ENCODE measurements at regions not wholly inside any gene's neighbourhood (a gene's known extent, or its start where the extent isn't known, plus 50 kb on each side); places are given as distances from the start of the nearest gene placed in this dataset.

DNA sequence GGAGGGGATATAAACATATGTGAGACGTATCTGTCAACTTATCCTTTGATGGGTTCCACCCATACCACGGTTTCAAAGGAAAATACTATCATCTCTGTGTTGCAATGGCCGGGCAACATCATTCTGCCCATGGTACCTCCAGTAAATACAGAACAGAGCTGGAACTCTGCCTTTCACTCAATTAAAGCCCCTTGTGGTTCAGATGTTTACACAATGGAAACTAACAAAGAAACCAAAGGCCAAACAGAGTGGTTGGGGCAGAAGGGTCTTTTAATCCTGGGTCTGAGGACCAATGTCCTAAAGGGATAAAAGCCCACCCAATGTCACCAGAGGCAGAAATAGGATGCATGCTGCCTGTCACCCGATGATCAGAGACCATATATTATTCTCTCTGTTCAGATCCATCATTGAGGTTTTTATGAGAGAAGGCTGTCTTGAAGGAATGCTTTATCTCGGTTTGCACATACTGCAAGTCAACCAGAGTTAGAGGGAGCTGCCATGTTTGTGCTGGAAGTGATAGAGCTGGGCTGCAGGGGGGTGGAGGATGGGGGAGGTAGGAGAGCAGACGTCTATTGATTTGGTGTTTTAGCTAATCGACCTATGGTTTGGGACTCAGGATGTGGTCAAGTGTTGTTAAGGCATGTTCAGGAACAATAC, 105.4 kb upstream of the FRMD4A start:
- TF ChIP-seq, protein P1, sequence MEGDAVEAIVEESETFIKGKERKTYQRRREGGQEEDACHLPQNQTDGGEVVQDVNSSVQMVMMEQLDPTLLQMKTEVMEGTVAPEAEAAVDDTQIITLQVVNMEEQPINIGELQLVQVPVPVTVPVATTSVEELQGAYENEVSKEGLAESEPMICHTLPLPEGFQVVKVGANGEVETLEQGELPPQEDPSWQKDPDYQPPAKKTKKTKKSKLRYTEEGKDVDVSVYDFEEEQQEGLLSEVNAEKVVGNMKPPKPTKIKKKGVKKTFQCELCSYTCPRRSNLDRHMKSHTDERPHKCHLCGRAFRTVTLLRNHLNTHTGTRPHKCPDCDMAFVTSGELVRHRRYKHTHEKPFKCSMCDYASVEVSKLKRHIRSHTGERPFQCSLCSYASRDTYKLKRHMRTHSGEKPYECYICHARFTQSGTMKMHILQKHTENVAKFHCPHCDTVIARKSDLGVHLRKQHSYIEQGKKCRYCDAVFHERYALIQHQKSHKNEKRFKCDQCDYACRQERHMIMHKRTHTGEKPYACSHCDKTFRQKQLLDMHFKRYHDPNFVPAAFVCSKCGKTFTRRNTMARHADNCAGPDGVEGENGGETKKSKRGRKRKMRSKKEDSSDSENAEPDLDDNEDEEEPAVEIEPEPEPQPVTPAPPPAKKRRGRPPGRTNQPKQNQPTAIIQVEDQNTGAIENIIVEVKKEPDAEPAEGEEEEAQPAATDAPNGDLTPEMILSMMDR (IDR thresholded peaks at IDR 0.05; ENCODE audit: low read depth, low read length) = no peak
- Histone ChIP-seq H3K4me1 (no peaks in the 10 kb centered on the region), H3K27me3 (peaks cover 3% of the 10 kb centered on the region; the same call in 1 of the 2 replicates), H3K36me3 (no peaks in the 10 kb centered on the region), H3K4me3 (ENCODE audit: low read depth, low read length) (no peak overlapping the region), H3K9me3 (no peaks in the 10 kb centered on the region)
- DNase-seq = no peak

DNA sequence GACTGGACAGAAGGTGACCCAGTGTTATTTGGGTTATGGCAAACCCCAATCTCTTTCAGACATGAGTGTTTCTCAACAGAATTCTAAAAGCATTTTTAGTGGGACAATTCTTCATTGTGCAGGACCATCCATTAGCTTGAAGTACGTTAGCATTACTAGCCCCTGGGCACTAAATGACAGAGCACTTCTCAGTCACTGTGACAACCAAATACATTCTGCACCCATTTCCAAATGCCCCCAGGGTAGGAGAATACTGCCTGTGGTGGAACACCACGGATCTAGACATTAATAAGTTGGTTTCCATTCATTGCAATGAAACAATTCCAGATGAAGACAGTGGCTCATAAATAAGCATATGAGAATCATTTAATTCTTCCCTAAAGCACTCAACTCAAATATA, 102.4 kb upstream of the FRMD4A start:
- no peaks in the 10 kb centered on the region for H3K9me3 ChIP-seq
- TF ChIP-seq, protein P1 (IDR thresholded peaks at IDR 0.05; ENCODE audit: low read depth, low read length) = no peak
- no peak overlapping the region for H3K4me3 ChIP-seq (ENCODE audit: low read depth, low read length)

DNA sequence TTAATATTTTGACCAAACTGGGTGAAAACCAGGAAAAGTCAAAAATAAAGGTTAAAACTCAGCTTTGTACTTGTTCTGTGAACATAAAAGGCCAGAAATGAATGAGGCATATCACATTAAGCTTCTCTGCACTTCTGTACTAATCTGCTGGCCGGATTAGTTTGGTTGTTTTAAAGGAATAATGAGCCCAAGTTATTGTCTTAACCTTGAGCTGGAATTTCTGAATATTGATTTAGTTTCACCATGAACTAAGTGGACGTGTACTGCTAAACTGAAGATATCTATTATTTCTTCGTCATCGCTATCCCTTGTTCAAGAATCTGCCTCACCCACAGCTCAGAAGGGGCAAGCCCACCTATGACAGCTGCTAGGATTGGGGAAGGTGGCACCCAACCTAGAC, 101.1 kb upstream of the FRMD4A start:
- TF ChIP-seq, protein P1 (IDR thresholded peaks at IDR 0.05; ENCODE audit: low read depth, low read length) = no peak

More for the DNA sequence above, 102.4 kb upstream of the FRMD4A start:
- Histone ChIP-seq H3K36me3 (no peaks in the 10 kb centered on the region), H3K4me1 (no peaks in the 10 kb centered on the region), H3K27me3 (no peaks in the 10 kb centered on the region)
- no peak for DNase-seq

DNA sequence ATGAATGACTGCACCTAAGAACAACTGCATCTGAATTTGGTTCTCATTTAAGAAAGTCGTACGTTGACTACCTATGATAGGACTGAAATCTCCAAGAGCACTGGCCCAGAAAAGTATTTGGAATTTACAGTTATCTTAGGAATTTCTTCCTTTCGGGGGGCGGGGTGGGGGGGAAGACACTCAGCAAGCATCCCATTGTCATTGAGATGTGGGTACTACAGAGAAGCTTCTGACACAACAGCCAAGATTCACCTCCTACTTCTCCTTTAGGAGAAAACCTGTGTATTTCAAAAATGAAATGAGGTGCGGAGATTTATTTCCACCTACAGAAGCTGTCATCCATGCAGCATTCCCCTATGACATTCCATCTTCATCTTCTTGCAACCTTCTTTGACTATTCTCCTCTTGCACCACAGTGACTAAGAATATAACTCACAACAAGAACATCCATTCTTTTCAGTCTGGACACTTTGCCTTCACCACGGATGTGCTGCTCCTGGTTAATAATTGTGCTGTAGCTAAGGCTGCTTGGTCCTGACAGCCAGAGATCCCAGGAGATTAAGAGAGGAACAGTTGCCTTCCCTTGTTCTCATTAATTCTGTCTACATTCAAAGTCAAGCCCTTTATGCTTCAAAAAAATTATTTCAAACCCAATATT, 98.4 kb upstream of the FRMD4A start:
- H3K36me3 ChIP-seq = no peaks in the 10 kb centered on the region
- H3K4me3 ChIP-seq (ENCODE audit: low read depth, low read length) = no peak overlapping the region
- TF ChIP-seq, protein P1 (IDR thresholded peaks at IDR 0.05; ENCODE audit: low read depth, low read length) = no peak
- H3K4me1 ChIP-seq = no peaks in the 10 kb centered on the region
- no peaks in the 10 kb centered on the region for H3K27me3 ChIP-seq
- DNase-seq = no peak
- H3K9me3 ChIP-seq = no peaks in the 10 kb centered on the region

More for the DNA sequence above, 101.1 kb upstream of the FRMD4A start:
- H3K4me3 ChIP-seq (ENCODE audit: low read depth, low read length) = no peak overlapping the region
- DNase-seq = no peak
- no peaks in the 10 kb centered on the region for H3K4me1 ChIP-seq
- H3K27me3 ChIP-seq = no peaks in the 10 kb centered on the region
- H3K9me3 ChIP-seq = no peaks in the 10 kb centered on the region
- H3K36me3 ChIP-seq = no peaks in the 10 kb centered on the region

DNA sequence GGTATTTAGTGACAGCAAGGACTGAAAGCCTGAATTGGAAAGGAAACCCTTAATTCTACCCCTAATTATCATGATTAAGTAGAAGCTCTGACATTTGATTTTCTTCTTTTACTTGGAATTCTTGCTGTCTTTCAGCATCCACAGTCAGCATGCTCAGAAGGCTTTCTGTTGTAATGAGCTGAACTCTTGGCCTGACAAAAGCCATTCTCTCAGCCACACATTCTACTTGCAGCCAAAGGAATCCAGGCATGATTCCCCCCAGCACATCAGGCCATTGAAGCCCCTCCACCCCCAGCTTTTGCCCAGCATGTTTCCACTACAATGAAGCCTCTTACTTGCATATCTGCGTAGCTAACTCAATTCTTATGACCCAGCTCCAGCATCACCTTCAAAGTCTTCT, 94.3 kb upstream of the FRMD4A start:
- Histone ChIP-seq H3K4me1 (no peaks in the 10 kb centered on the region), H3K4me3 (ENCODE audit: low read depth, low read length) (no peak overlapping the region), H3K9me3 (no peaks in the 10 kb centered on the region), H3K27me3 (no peaks in the 10 kb centered on the region; the same call in 1 of the 2 replicates), H3K36me3 (no peaks in the 10 kb centered on the region)
- no peak for DNase-seq
- TF ChIP-seq, protein P1 (IDR thresholded peaks at IDR 0.05; ENCODE audit: low read depth, low read length) = no peak

DNA sequence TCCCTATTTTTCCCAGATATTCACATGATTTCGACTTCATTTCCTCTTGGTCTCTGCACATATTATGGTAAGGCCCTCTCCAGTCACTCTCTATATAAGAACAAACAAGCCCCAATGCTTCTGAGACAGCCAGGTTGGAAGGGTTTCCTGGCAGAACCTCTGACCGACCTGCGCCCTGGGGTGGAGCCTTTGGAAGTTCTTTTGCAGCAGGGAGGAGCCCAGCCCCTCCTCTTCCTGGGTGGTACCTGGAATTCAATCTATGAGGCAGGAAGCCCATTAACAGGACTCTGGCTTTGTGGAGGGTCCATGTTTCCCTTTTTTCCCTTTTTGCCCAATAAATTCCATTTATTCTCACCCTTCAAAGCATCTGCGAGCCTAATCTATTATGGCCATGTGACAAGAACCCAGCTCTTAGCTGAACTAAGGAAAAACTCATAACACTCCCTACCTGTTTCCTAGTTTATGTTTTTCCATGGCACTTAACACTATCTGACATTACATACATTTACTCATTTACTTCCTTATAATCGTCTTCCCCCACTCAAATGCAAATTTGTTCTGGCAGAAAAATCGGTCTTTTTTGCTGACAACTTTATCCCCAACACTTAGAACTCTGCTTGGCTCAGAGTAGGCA, 92.5 kb upstream of the FRMD4A start:
- no peak overlapping the region for H3K4me3 ChIP-seq (ENCODE audit: low read depth, low read length)
- TF ChIP-seq, protein P1 (IDR thresholded peaks at IDR 0.05; ENCODE audit: low read depth, low read length) = no peak

More for the DNA sequence above, 92.5 kb upstream of the FRMD4A start:
- no peaks in the 10 kb centered on the region for H3K36me3 ChIP-seq
- H3K27me3 ChIP-seq = no peaks in the 10 kb centered on the region; the same call in 1 of the 2 replicates
- no peaks in the 10 kb centered on the region for H3K9me3 ChIP-seq
- H3K4me1 ChIP-seq = no peaks in the 10 kb centered on the region
- no peak for DNase-seq
